Jurkat, Clone E6-1 (cell line): ENCODE measurements at regions not wholly inside any gene's neighbourhood (a gene's known extent, or its start where the extent isn't known, plus 50 kb on each side); places are given as distances from the start of the nearest gene placed in this dataset.

Experiments used
- DNase-seq: peaks from one replicate; pipeline ENCODE4 v3.0.0-alpha.2; 2011; ENCODE audit warnings: low read depth, low spot score
- H3K4me3 ChIP-seq: 2 replicates; pipeline ENCODE4 v1.5.1; 2011; ENCODE audit warnings: mild to moderate bottlenecking, low read length, control low read depth, moderate library complexity

DNA sequence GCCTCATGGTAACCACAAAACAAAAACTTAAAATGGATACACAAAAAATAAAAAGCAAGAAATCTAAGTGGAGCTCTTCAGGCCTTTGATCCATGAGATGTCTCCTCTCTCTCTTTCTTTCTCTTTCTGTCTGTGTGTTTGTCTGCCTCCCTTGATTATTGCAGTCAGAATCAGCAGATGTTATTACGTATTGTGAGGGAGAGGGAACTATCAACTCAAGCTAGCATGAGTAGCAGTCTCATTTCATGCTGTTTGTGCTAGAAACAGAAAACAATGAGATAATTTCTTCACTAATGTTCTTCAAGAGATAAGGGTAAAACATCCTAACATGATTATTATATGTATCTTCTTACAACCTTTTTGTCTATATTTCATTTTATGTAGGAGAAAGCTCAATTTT lies 103.7 kb upstream of the PDC start:
- no peak for DNase-seq
- H3K4me3 ChIP-seq, result no peak overlapping the region

- DNase-seq, result no peak
- H3K4me3 ChIP-seq, result no peak overlapping the region
These were observed 98.7 kb upstream of the PDC start for GRCh38 chr1:186559601-186560116.

GRCh38 chr1:186557147-186557777 lies 96.3 kb upstream of the PDC start:
- DNase-seq, result no peak
- H3K4me3 ChIP-seq, result no peak overlapping the region

- no peak for DNase-seq
These were observed 89.9 kb upstream of the PDC start for GRCh38 chr1:186550832-186551231.

DNA sequence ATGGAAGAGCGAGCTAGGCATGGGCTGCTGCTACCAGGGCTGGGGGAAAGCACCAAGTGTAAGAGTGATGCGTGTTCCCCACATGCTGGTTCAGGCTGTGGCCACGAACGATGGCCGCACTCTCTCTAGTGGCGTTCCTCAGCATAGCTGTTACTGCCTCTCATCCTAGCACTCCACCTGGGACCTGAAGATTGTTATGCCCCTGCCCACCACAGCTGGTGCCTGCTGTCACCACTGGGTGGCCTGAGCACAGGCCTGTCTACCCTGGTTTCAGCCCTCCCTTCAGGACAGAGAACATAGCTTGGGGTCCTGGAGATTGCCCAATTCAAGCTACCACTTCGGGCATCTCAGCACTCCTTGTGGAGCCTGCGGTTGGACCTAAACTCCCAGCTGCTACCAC lies 80.1 kb upstream of the PDC start:
- DNase-seq, result no peak
- H3K4me3 ChIP-seq, result no peak overlapping the region

More at GRCh38 chr1:186550832-186551231, 89.9 kb upstream of the PDC start:
- no peak overlapping the region for H3K4me3 ChIP-seq

DNA sequence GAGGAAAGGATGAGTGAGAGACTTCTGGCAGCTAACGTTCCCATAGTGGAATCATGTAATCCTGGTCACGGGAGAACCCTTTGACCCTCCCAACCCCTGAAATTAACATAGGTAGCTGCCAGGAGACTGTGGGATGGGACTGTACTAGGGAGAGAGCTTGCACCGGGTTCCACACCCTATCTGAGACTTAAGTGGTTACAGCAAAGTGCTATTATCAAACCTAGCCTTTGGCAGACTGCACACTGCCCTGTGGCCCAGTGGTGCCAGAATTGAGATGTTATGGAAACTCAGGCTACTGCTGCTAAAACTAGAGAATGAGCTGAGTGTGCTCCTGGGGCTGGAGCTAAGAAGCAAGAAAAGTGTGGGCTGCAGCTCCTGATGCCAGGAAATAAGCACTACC lies 79.6 kb upstream of the PDC start:
- no peak overlapping the region for H3K4me3 ChIP-seq
- DNase-seq, result no peak

GRCh38 chr1:186536273-186536890 lies 75.5 kb upstream of the PDC start:
- DNase-seq, result no peak
- H3K4me3 ChIP-seq, result no peak overlapping the region

GRCh38 chr1:186535388-186536133 lies 74.6 kb upstream of the PDC start:
- H3K4me3 ChIP-seq, result no peak overlapping the region
- no peak for DNase-seq

DNA sequence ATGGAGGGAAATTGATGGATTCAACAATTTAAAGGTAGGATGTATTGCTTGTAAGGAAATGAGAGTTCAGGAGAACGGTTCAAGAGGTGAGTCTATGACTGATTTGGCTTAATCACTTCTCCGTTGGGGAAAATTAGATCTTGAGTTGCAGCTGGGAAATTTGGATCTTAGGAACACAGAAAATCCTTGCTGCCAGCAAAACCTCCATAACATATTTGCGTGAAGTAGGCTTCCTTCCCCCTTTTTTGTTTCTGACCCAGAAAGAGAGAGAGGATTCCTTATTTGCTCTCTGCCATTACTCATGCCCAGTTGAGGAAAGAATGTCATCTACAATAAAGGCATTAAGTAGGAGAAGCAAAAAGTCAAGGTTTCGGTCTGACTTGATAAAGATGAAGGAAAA lies 73.5 kb upstream of the PDC start:
- DNase-seq, result no peak
- H3K4me3 ChIP-seq, result no peak overlapping the region

GRCh38 chr1:186532466-186532865 lies 71.6 kb upstream of the PDC start:
- no peak for DNase-seq
- H3K4me3 ChIP-seq, result no peak overlapping the region

GRCh38 chr1:186531561-186532165 lies 70.7 kb upstream of the PDC start:
- no peak overlapping the region for H3K4me3 ChIP-seq
- no peak for DNase-seq

- DNase-seq, result no peak
- H3K4me3 ChIP-seq, result no peak overlapping the region
These were observed 69.2 kb upstream of the PDC start for GRCh38 chr1:186530109-186530508.

DNA sequence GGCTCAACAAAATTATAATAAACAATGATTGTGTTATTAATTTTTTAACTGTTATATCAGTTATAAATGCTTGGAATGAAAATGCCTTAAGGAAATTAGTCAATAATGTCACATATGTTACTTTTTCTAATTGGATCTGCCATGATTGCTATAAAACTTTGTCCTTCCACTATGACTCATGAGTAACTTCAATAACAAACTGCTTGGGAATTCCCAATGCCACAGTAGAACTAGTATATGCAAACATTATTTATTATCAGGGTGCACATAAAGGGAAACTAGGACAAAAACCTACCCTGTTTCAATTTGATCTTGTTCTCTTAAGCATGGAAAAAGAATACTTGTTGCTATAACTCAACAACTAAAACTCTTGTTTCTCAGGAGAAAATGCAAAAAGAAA lies 59.1 kb upstream of the PDC start:
- no peak overlapping the region for H3K4me3 ChIP-seq
- DNase-seq, result no peak

GRCh38 chr1:186518822-186519381 lies 58.0 kb upstream of the PDC start:
- no peak overlapping the region for H3K4me3 ChIP-seq
- DNase-seq, result no peak

GRCh38 chr1:186518395-186518794 lies 57.5 kb upstream of the PDC start:
- no peak for DNase-seq

DNA sequence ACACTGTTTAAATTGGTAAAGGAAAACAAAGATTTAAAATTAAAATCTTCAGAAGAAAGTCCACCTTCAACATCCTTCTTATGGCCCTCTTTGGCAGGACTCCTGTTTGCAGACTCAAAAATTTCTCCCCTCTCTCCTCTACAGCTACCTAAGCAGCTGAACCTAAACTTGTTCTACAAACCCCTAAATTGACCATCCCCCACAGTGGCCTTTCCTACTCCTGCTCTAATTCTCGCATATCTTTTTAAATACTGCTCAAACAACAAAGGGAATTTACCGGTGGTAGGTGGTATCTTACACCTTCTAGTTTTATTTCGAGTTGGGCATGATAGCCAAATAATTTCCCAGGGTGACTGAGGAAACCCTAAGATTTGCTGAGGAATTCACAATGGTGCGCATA lies 53.5 kb upstream of the PDC start:
- no peak overlapping the region for H3K4me3 ChIP-seq
- DNase-seq, result no peak

More at GRCh38 chr1:186518395-186518794, 57.5 kb upstream of the PDC start:
- no peak overlapping the region for H3K4me3 ChIP-seq

GRCh38 chr1:186513526-186513925 lies 52.6 kb upstream of the PDC start:
- no peak for DNase-seq

GRCh38 chr1:186512698-186513457 lies 52.0 kb upstream of the PDC start:
- no peak for DNase-seq
- H3K4me3 ChIP-seq, result no peak overlapping the region

More at GRCh38 chr1:186513526-186513925, 52.6 kb upstream of the PDC start:
- no peak overlapping the region for H3K4me3 ChIP-seq
